Brain microvascular endothelial cell (primary cell): ENCODE measurements at regions not wholly inside any gene's neighbourhood (a gene's known extent, or its start where the extent isn't known, plus 50 kb on each side); places are given as distances from the start of the nearest gene placed in this dataset.

Experiments used
- DNase-seq: peaks from one replicate; pipeline ENCODE4 v3.0.0-alpha.2; 2020
- H3K27ac ChIP-seq: fragments of 250-450 bp; sonication (Bioruptor Pico); 2 replicates; pipeline ENCODE4 v1.5.1; 2020; ENCODE audit warnings: mild to moderate bottlenecking, moderate library complexity
- H3K27me3 ChIP-seq: fragments of 250-450 bp; sonication (Bioruptor Pico); replicated peaks from 2 replicates; pipeline ENCODE4 v1.5.1; 2020; ENCODE audit warnings: mild to moderate bottlenecking
- H3K36me3 ChIP-seq: fragments of 250-450 bp; sonication (Bioruptor Pico); replicated peaks from 2 replicates; pipeline ENCODE4 v1.5.1; 2020; ENCODE audit warnings: mild to moderate bottlenecking
- H3K4me3 ChIP-seq: 2 replicates; pipeline ENCODE4 v1.5.1; 2011; ENCODE audit warnings: low read depth, mild to moderate bottlenecking, control low read depth, low read length, moderate library complexity
- CTCF ChIP-seq: IDR thresholded peaks from 2 replicates; pipeline ENCODE4 v1.5.1; 2011; ENCODE audit warnings: low read depth, mild to moderate bottlenecking, moderate library complexity, low read length, control low read depth, inconsistent platforms; ENCODE audit errors: missing control alignments
- in situ Hi-C: cut with HindIII; loops from 2 replicates; pipeline ENCODE4 v1.10.0; 2017; ENCODE audit warnings: low sequenced_read_pairs, low pct_ligation_motif_present

- Histone ChIP-seq H3K4me3 (no peak overlapping the region), H3K27me3 (no peaks in the 10 kb centered on the region), H3K27ac (no peak overlapping the region), H3K36me3 (no peaks in the 10 kb centered on the region)
- no peak for TF ChIP-seq CTCF
- in situ Hi-C loops = no loop called here
- DNase-seq = no peak
Observed at GRCh38 chr2:196247114-196247975, 76.0 kb upstream of the STK17B start.

- Histone ChIP-seq H3K36me3 (no peaks in the 10 kb centered on the region), H3K4me3 (no peak overlapping the region), H3K27ac (no peak overlapping the region), H3K27me3 (no peaks in the 10 kb centered on the region)
- DNase-seq = no peak
- TF ChIP-seq CTCF = no peak
- in situ Hi-C loops = no loop called here
Observed at GRCh38 chr2:196247976-196248280, 76.5 kb upstream of the STK17B start.

GRCh38 chr2:196248467-196249094 is 77.2 kb upstream of the STK17B start:
- no peak for DNase-seq
- TF ChIP-seq CTCF = no peak
- H3K27ac ChIP-seq = no peak overlapping the region
- in situ Hi-C loops = no loop called here
- H3K27me3 ChIP-seq = no peaks in the 10 kb centered on the region
- H3K36me3 ChIP-seq = no peaks in the 10 kb centered on the region
- no peak overlapping the region for H3K4me3 ChIP-seq

- Histone ChIP-seq H3K27me3 (no peaks in the 10 kb centered on the region), H3K4me3 (no peak overlapping the region), H3K36me3 (no peaks in the 10 kb centered on the region), H3K27ac (no peak overlapping the region)
- no peak for TF ChIP-seq CTCF
- DNase-seq = no peak
- in situ Hi-C loops = no loop called here
Observed at GRCh38 chr2:196249171-196249570, 77.8 kb upstream of the STK17B start.

GRCh38 chr2:196249860-196250259 is 78.5 kb upstream of the STK17B start:
- Histone ChIP-seq H3K27ac (no peak overlapping the region), H3K27me3 (no peaks in the 10 kb centered on the region), H3K4me3 (no peak overlapping the region), H3K36me3 (no peaks in the 10 kb centered on the region)
- DNase-seq = no peak
- in situ Hi-C loops = no loop called here
- TF ChIP-seq CTCF = no peak
